Glutamatergic neuron (in vitro differentiated cells): ENCODE measurements at regions not wholly inside any gene's neighbourhood (a gene's known extent, or its start where the extent isn't known, plus 50 kb on each side); places are given as distances from the start of the nearest gene placed in this dataset.
A peak's percentile ranks its signal among the peaks of the same experiment; 100 is the strongest.

Experiments used
- DNase-seq: peaks from one replicate; pipeline ENCODE4 v3.0.0; 2022
- H3K27ac Mint-ChIP-seq: one replicate; pipeline ENCODE4 v1.8.0; 2020; ENCODE audit warnings: mild to moderate bottlenecking, mixed read lengths, inconsistent platforms; ENCODE audit not compliant: unreplicated experiment
- H3K27me3 Mint-ChIP-seq: one replicate; pipeline ENCODE4 v1.8.0; 2020; ENCODE audit warnings: mild to moderate bottlenecking, moderate library complexity, mixed read lengths, inconsistent platforms; ENCODE audit not compliant: unreplicated experiment
- H3K36me3 Mint-ChIP-seq: one replicate; pipeline ENCODE4 v1.8.0; 2020; ENCODE audit warnings: mild to moderate bottlenecking, mixed read lengths, inconsistent platforms; ENCODE audit not compliant: unreplicated experiment
- H3K4me1 Mint-ChIP-seq: one replicate; pipeline ENCODE4 v1.8.0; 2020; ENCODE audit warnings: mild to moderate bottlenecking, low read depth, mixed read lengths, inconsistent platforms; ENCODE audit not compliant: unreplicated experiment
- H3K4me3 Mint-ChIP-seq: one replicate; pipeline ENCODE4 v1.8.0; 2020; ENCODE audit warnings: mild to moderate bottlenecking, mixed read lengths, inconsistent platforms; ENCODE audit not compliant: unreplicated experiment
- H3K9me3 Mint-ChIP-seq: one replicate; pipeline ENCODE4 v1.8.0; 2020; ENCODE audit warnings: mild to moderate bottlenecking, moderate library complexity, mixed read lengths, inconsistent platforms; ENCODE audit not compliant: unreplicated experiment
- CTCF ChIP-seq: fragments of 200-600 bp; sonication (generic); IDR thresholded peaks from one replicate; pipeline ENCODE4 v1.5.0; 2021; ENCODE audit not compliant: partially characterized antibody, unreplicated experiment

DNA sequence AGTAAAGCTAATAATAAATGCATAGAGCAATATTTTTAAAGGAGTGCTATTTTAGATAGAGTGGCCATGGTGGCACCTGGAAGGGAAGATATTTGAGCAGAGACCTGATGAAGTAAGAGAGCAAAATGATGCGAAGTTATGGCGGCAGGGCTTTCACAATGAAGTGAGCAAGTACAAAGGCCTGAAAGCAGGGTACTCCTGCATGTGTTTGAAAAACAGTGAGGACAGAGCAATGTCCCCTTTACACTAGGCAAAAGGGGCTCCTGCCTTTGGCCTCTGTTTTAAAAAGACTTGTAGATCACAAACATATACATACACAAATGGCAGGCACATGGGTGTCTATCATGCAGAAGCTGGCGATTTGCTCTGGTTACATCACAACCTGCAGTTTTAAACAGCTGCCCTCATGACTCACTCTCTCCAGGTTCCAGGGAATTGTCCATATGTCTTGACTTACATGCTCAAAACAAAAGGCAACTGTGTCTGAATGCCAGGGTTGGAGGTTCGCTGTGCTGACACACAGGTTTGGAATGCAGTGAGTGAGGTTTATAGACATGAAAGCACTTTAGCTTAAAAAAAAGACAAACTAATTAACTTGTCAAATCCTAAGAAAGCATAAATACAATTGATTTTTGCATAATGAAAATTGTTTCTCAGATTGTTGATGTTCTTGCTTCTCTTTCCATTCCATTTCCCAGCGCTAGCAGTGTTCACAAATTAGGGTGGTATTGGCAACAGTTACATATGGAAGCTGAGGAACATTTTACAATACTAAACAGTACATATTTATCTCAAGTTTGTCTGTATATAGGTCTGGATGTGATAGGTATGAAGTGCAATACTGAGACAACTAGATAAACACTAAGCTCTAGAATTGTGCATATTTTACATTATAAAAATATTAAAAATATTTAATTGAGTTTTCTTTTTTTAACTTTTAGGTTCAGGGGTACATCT is 313.9 kb downstream of the BARHL2 start:
- H3K9me3 Mint-ChIP-seq, result peaks cover 2% of the 10 kb centered on the region
- H3K36me3 Mint-ChIP-seq, result no peaks in the 10 kb centered on the region
- peak overlapping the region; percentile 5 for H3K4me3 Mint-ChIP-seq
- peak; percentile 31 for DNase-seq
- peak overlapping the region; percentile 94 for H3K27ac Mint-ChIP-seq
- TF ChIP-seq CTCF, result no peak
- peaks cover 5% of the 10 kb centered on the region for H3K27me3 Mint-ChIP-seq
- H3K4me1 Mint-ChIP-seq, result peaks cover 23% of the 10 kb centered on the region

- no peak overlapping the region for H3K27ac Mint-ChIP-seq
- H3K27me3 Mint-ChIP-seq, result peaks cover 7% of the 10 kb centered on the region
- H3K9me3 Mint-ChIP-seq, result peaks cover 2% of the 10 kb centered on the region
- TF ChIP-seq CTCF, result no peak
- H3K4me1 Mint-ChIP-seq, result peaks cover 21% of the 10 kb centered on the region
- no peak for DNase-seq
- H3K36me3 Mint-ChIP-seq, result no peaks in the 10 kb centered on the region
- H3K4me3 Mint-ChIP-seq, result no peak overlapping the region
Measured at GRCh38 chr1:90400131-90400530, 317.0 kb downstream of the BARHL2 start.

GRCh38 chr1:90396917-90397316 is 320.2 kb downstream of the BARHL2 start:
- H3K27me3 Mint-ChIP-seq, result peaks cover 5% of the 10 kb centered on the region
- H3K4me1 Mint-ChIP-seq, result peaks cover 4% of the 10 kb centered on the region
- H3K27ac Mint-ChIP-seq, result no peak overlapping the region
- H3K4me3 Mint-ChIP-seq, result no peak overlapping the region
- no peaks in the 10 kb centered on the region for H3K36me3 Mint-ChIP-seq
- TF ChIP-seq CTCF, result no peak
- H3K9me3 Mint-ChIP-seq, result no peaks in the 10 kb centered on the region
- DNase-seq, result no peak

DNA sequence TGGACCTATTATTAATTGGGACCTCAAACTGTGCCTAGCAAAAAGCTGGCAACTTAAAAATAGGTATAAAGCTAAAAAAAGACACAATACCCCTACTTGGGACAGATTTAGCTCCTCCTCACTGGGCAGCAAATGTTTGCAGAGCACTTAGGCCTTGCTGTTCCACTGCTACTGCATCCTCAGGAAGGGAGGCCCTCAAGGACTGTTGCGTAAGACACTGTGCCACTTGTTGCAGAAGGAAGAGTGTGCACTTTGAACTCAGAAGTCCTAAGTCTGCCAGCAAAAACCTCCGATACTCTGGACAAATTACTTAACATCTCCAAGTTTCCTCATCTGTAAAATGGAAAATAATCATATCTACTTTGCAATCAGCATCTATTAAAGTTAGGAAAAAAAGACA is 322.9 kb downstream of the BARHL2 start:
- Mint-ChIP-seq H3K4me1 (no peaks in the 10 kb centered on the region), H3K9me3 (no peaks in the 10 kb centered on the region), H3K4me3 (no peak overlapping the region), H3K36me3 (no peaks in the 10 kb centered on the region), H3K27ac (no peak overlapping the region), H3K27me3 (peaks cover 3% of the 10 kb centered on the region)
- no peak for DNase-seq
- no peak for TF ChIP-seq CTCF

GRCh38 chr1:90393025-90393424 is 324.1 kb downstream of the BARHL2 start:
- H3K27ac Mint-ChIP-seq, result no peak overlapping the region
- H3K4me1 Mint-ChIP-seq, result no peaks in the 10 kb centered on the region
- H3K4me3 Mint-ChIP-seq, result no peak overlapping the region
- peaks cover 3% of the 10 kb centered on the region for H3K27me3 Mint-ChIP-seq
- no peak for DNase-seq
- H3K36me3 Mint-ChIP-seq, result no peaks in the 10 kb centered on the region
- no peak for TF ChIP-seq CTCF
- H3K9me3 Mint-ChIP-seq, result no peaks in the 10 kb centered on the region
